HepG2 (cell line): ENCODE measurements at regions not wholly inside any gene's neighbourhood (a gene's known extent, or its start where the extent isn't known, plus 50 kb on each side); places are given as distances from the start of the nearest gene placed in this dataset.
A peak's percentile ranks its signal among the peaks of the same experiment; 100 is the strongest.

Experiments used
- ARHGAP35 ChIP-seq: sonication (generic); formaldehyde crosslinking; IDR thresholded peaks from 2 replicates; pipeline ENCODE4 v1.9.0; 2022; ENCODE audit warnings: mild to moderate bottlenecking, inconsistent platforms, moderate library complexity, missing genetic modification reagents, borderline replicate concordance
- FOSL1 ChIP-seq: sonication (generic); formaldehyde crosslinking; IDR thresholded peaks from 2 replicates; pipeline ENCODE4 v1.9.0; 2021; ENCODE audit warnings: missing genetic modification reagents, borderline replicate concordance
- FOXM1 ChIP-seq: sonication (generic); formaldehyde crosslinking; IDR thresholded peaks from 2 replicates; pipeline ENCODE4 v1.5.0; 2020; ENCODE audit warnings: missing genetic modification reagents
- HOXA5 ChIP-seq: sonication (generic); formaldehyde crosslinking; IDR thresholded peaks from 2 replicates; pipeline ENCODE4 v1.4.0; 2020; ENCODE audit warnings: missing genetic modification reagents
- KDM4B ChIP-seq: sonication (generic); formaldehyde crosslinking; IDR thresholded peaks from 2 replicates; pipeline ENCODE4 v1.4.0; 2020; ENCODE audit warnings: missing genetic modification reagents
- LCORL ChIP-seq, 2 experiments: fragments of 450-650 bp in 1 of 2; sonication (generic) in 1 of 2; formaldehyde crosslinking in 1 of 2; IDR thresholded peaks; 2 replicates each; pipeline versions ENCODE4 v1.5.0 to v1.6.1; 2017 to 2020; ENCODE audit warnings: antibody characterized with exemption in 1 of 2, missing genetic modification reagents in 1 of 2
- MEF2D ChIP-seq: sonication (generic); formaldehyde crosslinking; IDR thresholded peaks from 2 replicates; pipeline ENCODE4 v1.5.1; 2020; ENCODE audit warnings: mild to moderate bottlenecking, missing genetic modification reagents
- NCOA5 ChIP-seq: sonication (generic); formaldehyde crosslinking; IDR thresholded peaks from 2 replicates; pipeline ENCODE4 v1.4.0; 2020; ENCODE audit warnings: missing genetic modification reagents
- PHF21A ChIP-seq: sonication (generic); formaldehyde crosslinking; IDR thresholded peaks from 2 replicates; pipeline ENCODE4 v1.5.0; 2020; ENCODE audit warnings: mild to moderate bottlenecking, missing genetic modification reagents
- RFX5 ChIP-seq: IDR thresholded peaks from 2 replicates; pipeline ENCODE4 v1.6.1; 2011; ENCODE audit warnings: low read depth, low read length, improper control_type of control experiment
- SOX6 ChIP-seq, 2 experiments: fragments of 450-650 bp in 1 of 2; sonication (generic) in 1 of 2; formaldehyde crosslinking in 1 of 2; IDR thresholded peaks; 2 replicates each; pipeline versions ENCODE4 v1.4.0 to v1.6.1; 2017 to 2020; ENCODE audit warnings: antibody characterized with exemption in 1 of 2, mild to moderate bottlenecking in 1 of 2, missing genetic modification reagents in 1 of 2
- ZFY ChIP-seq: sonication (generic); formaldehyde crosslinking; IDR thresholded peaks from 2 replicates; pipeline ENCODE4 v1.4.0; 2020; ENCODE audit warnings: missing genetic modification reagents
- ZNF10 ChIP-seq: sonication (generic); formaldehyde crosslinking; IDR thresholded peaks from 2 replicates; pipeline ENCODE4 v1.4.0; 2020; ENCODE audit warnings: mild to moderate bottlenecking, low read depth, missing genetic modification reagents, borderline replicate concordance
- ZNF317 ChIP-seq: sonication (generic); formaldehyde crosslinking; IDR thresholded peaks from 2 replicates; pipeline ENCODE4 v1.5.0; 2020; ENCODE audit warnings: mild to moderate bottlenecking, missing genetic modification reagents
- ZNF34 ChIP-seq: sonication (generic); formaldehyde crosslinking; IDR thresholded peaks from 2 replicates; pipeline ENCODE4 v1.4.0; 2020; ENCODE audit warnings: mild to moderate bottlenecking, missing genetic modification reagents, borderline replicate concordance
- ZNF354B ChIP-seq: sonication (generic); formaldehyde crosslinking; IDR thresholded peaks from 2 replicates; pipeline ENCODE4 v1.8.0; 2022; ENCODE audit warnings: mild to moderate bottlenecking, missing genetic modification reagents
- ZNF383 ChIP-seq: sonication (generic); formaldehyde crosslinking; IDR thresholded peaks from 2 replicates; pipeline ENCODE4 v1.4.0; 2020; ENCODE audit warnings: missing genetic modification reagents, mild to moderate bottlenecking, borderline replicate concordance
- ZNF468 ChIP-seq: sonication (generic); formaldehyde crosslinking; IDR thresholded peaks from 2 replicates; pipeline ENCODE4 v1.8.0; 2022; ENCODE audit warnings: mild to moderate bottlenecking, moderate library complexity, missing genetic modification reagents
- ZNF510 ChIP-seq: sonication (generic); formaldehyde crosslinking; IDR thresholded peaks from 2 replicates; pipeline ENCODE4 v1.4.0; 2020; ENCODE audit warnings: low read depth, mild to moderate bottlenecking, missing genetic modification reagents
- ZNF615 ChIP-seq: sonication (generic); formaldehyde crosslinking; IDR thresholded peaks from 2 replicates; pipeline ENCODE4 v1.5.0; 2020; ENCODE audit warnings: mild to moderate bottlenecking, missing genetic modification reagents, borderline replicate concordance
- ZNF644 ChIP-seq: IDR thresholded peaks from 2 replicates; pipeline ENCODE4 v1.6.1; 2016; ENCODE audit warnings: low read depth
- ZNF737 ChIP-seq: sonication (generic); formaldehyde crosslinking; IDR thresholded peaks from 2 replicates; pipeline ENCODE4 v1.5.0; 2020; ENCODE audit warnings: missing genetic modification reagents, mild to moderate bottlenecking, borderline replicate concordance
- TF ChIP-seq, protein P1 (sequence below): sonication (generic); formaldehyde crosslinking; IDR thresholded peaks from 2 replicates; pipeline ENCODE4 v1.5.0; 2020; ENCODE audit warnings: missing genetic modification reagents
- TF ChIP-seq, protein P2 (sequence below), 2 experiments: fragments of 450-650 bp in 1 of 2; sonication (generic) in 1 of 2; formaldehyde crosslinking; IDR thresholded peaks; 2 replicates each; pipeline versions ENCODE4 v1.5.0 to v1.8.0; 2020 to 2022; ENCODE audit warnings: mild to moderate bottlenecking in 1 of 2, missing genetic modification reagents in 1 of 2
- TF ChIP-seq, protein P3 (sequence below): sonication (generic); formaldehyde crosslinking; conservative IDR thresholded peaks from 2 replicates; pipeline ENCODE4 v1.8.0; 2022; ENCODE audit warnings: missing genetic modification reagents
- TF ChIP-seq, protein P4 (sequence below): sonication (generic); formaldehyde crosslinking; IDR thresholded peaks from 2 replicates; pipeline ENCODE4 v1.4.0; 2020; ENCODE audit warnings: mild to moderate bottlenecking, missing genetic modification reagents
- TF ChIP-seq, protein P5 (sequence below): IDR thresholded peaks from 2 replicates; pipeline ENCODE4 v1.6.1; 2018; ENCODE audit warnings: missing genetic modification reagents

DNA sequence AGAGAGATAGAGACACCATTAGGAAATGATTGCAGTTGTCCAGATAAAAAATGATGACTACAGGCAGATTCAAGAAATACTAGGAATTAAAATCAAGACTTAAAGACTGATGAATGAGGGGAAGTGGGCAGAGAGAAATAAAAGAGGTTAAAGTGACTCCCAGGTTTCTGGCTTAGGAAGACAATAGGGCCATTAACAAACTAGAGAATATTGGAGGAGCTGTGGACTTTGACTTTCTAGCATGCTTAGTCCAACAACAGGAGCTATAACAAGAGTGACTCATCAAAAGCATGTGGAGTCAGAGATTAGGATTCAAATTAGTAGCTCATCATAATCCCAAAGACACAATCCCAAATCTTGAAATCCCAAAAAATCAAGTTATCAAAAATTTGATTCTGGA lies 101.5 kb downstream of the BMP4 start (continued):
- TF ChIP-seq SOX6 (IDR thresholded peaks at IDR 0.05) (no peak), SOX6 (CRISPR knock-in tag; IDR thresholded peaks at IDR 0.05) (peak; percentile 91), RFX5 (no peak), KDM4B (0 out of 2 replicates have a peak, but pooled peaks have one; percentile 14), ZNF34 (CRISPR knock-in tag) (no peak), ZNF317 (CRISPR knock-in tag) (no peak), PHF21A (CRISPR knock-in tag) (no peak), ZNF510 (CRISPR knock-in tag) (no peak), FOSL1 (CRISPR knock-in tag) (peak; percentile 87; the same call in 1 of the 2 replicates), NCOA5 (no peak), ZNF10 (CRISPR knock-in tag) (no peak), ZNF468 (CRISPR knock-in tag) (no peak), ZNF644 (peak; percentile 94), FOXM1 (CRISPR knock-in tag) (no peak), ZNF615 (no peak), ZNF737 (no peak), LCORL (IDR thresholded peaks at IDR 0.05) (no peak; the same call in 1 of the 2 replicates), LCORL (CRISPR knock-in tag; IDR thresholded peaks at IDR 0.05) (0 out of 2 replicates have a peak, but pooled peaks have one; percentile 33), MEF2D (CRISPR knock-in tag) (no peak), HOXA5 (CRISPR knock-in tag) (no peak), ZFY (no peak), ZNF383 (CRISPR knock-in tag) (no peak), ARHGAP35 (CRISPR knock-in tag) (no peak), ZNF354B (CRISPR knock-in tag) (no peak)
- TF ChIP-seq, protein P1, sequence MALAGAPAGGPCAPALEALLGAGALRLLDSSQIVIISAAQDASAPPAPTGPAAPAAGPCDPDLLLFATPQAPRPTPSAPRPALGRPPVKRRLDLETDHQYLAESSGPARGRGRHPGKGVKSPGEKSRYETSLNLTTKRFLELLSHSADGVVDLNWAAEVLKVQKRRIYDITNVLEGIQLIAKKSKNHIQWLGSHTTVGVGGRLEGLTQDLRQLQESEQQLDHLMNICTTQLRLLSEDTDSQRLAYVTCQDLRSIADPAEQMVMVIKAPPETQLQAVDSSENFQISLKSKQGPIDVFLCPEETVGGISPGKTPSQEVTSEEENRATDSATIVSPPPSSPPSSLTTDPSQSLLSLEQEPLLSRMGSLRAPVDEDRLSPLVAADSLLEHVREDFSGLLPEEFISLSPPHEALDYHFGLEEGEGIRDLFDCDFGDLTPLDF (CRISPR knock-in tag) = no peak
- TF ChIP-seq, protein P2, sequence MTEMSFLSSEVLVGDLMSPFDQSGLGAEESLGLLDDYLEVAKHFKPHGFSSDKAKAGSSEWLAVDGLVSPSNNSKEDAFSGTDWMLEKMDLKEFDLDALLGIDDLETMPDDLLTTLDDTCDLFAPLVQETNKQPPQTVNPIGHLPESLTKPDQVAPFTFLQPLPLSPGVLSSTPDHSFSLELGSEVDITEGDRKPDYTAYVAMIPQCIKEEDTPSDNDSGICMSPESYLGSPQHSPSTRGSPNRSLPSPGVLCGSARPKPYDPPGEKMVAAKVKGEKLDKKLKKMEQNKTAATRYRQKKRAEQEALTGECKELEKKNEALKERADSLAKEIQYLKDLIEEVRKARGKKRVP (CRISPR knock-in tag; IDR thresholded peaks at IDR 0.05) = no peak
- TF ChIP-seq, protein P3, sequence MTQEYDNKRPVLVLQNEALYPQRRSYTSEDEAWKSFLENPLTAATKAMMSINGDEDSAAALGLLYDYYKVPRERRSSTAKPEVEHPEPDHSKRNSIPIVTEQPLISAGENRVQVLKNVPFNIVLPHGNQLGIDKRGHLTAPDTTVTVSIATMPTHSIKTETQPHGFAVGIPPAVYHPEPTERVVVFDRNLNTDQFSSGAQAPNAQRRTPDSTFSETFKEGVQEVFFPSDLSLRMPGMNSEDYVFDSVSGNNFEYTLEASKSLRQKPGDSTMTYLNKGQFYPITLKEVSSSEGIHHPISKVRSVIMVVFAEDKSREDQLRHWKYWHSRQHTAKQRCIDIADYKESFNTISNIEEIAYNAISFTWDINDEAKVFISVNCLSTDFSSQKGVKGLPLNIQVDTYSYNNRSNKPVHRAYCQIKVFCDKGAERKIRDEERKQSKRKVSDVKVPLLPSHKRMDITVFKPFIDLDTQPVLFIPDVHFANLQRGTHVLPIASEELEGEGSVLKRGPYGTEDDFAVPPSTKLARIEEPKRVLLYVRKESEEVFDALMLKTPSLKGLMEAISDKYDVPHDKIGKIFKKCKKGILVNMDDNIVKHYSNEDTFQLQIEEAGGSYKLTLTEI = no peak
- TF ChIP-seq, protein P4, sequence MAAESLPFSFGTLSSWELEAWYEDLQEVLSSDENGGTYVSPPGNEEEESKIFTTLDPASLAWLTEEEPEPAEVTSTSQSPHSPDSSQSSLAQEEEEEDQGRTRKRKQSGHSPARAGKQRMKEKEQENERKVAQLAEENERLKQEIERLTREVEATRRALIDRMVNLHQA (CRISPR knock-in tag) = no peak
- TF ChIP-seq, protein P5, sequence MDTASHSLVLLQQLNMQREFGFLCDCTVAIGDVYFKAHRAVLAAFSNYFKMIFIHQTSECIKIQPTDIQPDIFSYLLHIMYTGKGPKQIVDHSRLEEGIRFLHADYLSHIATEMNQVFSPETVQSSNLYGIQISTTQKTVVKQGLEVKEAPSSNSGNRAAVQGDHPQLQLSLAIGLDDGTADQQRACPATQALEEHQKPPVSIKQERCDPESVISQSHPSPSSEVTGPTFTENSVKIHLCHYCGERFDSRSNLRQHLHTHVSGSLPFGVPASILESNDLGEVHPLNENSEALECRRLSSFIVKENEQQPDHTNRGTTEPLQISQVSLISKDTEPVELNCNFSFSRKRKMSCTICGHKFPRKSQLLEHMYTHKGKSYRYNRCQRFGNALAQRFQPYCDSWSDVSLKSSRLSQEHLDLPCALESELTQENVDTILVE (CRISPR knock-in tag) = no peak
